Aorta (tissue), 5 donors: ENCODE measurements at regions not wholly inside any gene's neighbourhood (a gene's known extent, or its start where the extent isn't known, plus 50 kb on each side); places are given as distances from the start of the nearest gene placed in this dataset.
A peak's percentile ranks its signal among the peaks of the same experiment; 100 is the strongest.

Experiments
- ATAC-seq: fragments of 200-7000 bp; cut with Tn5 transposase; one replicate; pipeline ENCODE4 v1.9.1; 2022; ENCODE audit warnings: moderate library complexity; ENCODE audit not compliant: low FRiP score
- DNase-seq, 2 donors: peaks; one replicate each; pipeline ENCODE4 v3.0.0-alpha.2; 2020
- H3K27ac ChIP-seq, 2 donors: one replicate each; pipeline ENCODE4 v1.5.1; 2013; ENCODE audit warnings: low read length in 2 of 2, mild to moderate bottlenecking in 2 of 2, moderate library complexity in 2 of 2, control low read depth in 1 of 2, inconsistent platforms in 1 of 2, low read depth in 1 of 2
- H3K27me3 ChIP-seq, 2 donors: one replicate each; pipeline ENCODE4 v1.6.1; 2013; ENCODE audit warnings: control low read depth in 1 of 2, low read length in 1 of 2, mild to moderate bottlenecking in 1 of 2, moderate library complexity in 1 of 2; ENCODE audit not compliant: insufficient read depth in 2 of 2, control insufficient read depth in 1 of 2
- H3K36me3 ChIP-seq, 2 donors: one replicate each; pipeline ENCODE4 v1.6.1; 2013; ENCODE audit warnings: control low read depth in 1 of 2, low read length in 1 of 2, mild to moderate bottlenecking in 1 of 2; ENCODE audit not compliant: insufficient read depth in 2 of 2, control insufficient read depth in 1 of 2
- H3K4me1 ChIP-seq, 2 donors: one replicate each; pipeline ENCODE4 v1.6.1; 2013; ENCODE audit warnings: low read length in 2 of 2, control low read depth in 1 of 2, mild to moderate bottlenecking in 1 of 2, moderate library complexity in 1 of 2; ENCODE audit not compliant: insufficient read depth in 2 of 2, control insufficient read depth in 1 of 2
- H3K4me3 ChIP-seq, 2 donors: one replicate each; pipeline ENCODE4 v1.5.1; 2013; ENCODE audit warnings: low read length in 2 of 2, control low read depth in 1 of 2, mild to moderate bottlenecking in 1 of 2
- H3K9me3 ChIP-seq: one replicate; pipeline ENCODE4 v1.6.1; 2013; ENCODE audit warnings: mild to moderate bottlenecking, low read length; ENCODE audit not compliant: control insufficient read depth
- WGBS, 2 donors: extraction: QIAGEN DNeasy Blood & Tissue Kit; methylation state at CpG; one replicate each; pipeline ENCODE4 v1.1.7; 2013; 5-methylcytosine and 5-hydroxymethylcytosine counted together
- intact Hi-C, 2 donors: fragments of 100-400 bp; cut with DNase I; formaldehyde crosslinking; loops; one replicate each; pipeline versions ENCODE4 v1.14.2 to v1.15.0; 2022
- donor health status: healthy with polysubstance abuse.
- donor health status: Bipolar disorder and iron deficiency.
- donor health status: DM: no; HTN: no; CAD: no.
- donor health status: DM: no; HTN: no; CAD: no.
- donor health status: DM: yes; HTN: yes; CAD: no.

DNA sequence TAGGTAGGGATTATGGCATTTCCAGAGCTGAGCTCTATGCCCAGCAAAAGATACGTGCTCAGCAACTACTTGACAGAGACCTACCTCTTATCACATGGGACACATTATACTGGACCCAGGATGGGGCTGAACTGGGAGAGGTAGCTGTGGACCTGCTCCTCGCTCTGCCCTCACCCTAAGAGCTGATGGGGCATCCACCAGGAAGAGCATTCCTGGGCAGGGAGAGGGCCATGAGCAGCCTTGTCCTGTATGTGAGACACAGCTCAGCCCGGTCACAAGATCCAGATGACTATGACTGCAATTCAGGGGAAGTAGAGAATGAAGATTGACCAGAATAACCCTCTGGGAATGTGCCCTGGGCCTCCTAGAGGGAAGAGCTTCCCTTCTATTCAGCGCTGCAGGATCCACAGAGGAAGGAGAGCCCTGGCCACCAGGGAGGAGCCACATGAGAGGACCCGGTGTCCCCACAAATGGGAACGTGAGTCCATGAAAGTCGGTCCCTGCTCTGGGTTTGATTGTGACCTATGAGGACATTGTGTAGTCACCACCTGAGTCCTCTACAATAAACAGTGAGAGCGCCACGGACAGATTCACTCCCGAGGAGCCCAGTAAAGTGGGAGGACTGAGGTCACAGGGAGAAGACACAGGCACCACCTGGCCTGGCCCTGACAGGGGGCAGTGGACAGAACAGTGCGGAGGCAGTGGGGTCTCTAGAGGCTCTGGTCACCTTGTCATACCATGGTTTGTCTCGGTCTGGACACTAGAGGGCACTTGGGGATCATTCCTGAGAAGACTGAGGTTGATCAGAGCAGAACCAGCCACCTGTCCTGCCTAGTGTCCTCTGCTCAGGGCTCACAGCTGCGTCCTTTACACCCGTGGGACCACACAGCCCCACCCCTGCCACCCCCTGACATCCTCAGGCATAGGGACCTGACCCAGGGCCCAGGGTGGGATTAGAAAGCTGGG, 99.5 kb downstream of the ZNF280B start:
- Histone ChIP-seq H3K4me3 (no peak overlapping the region), H3K9me3 (no peaks in the 10 kb centered on the region), H3K36me3 (no peaks in the 10 kb centered on the region), H3K4me1 (no peaks in the 10 kb centered on the region), H3K27me3 (no peaks in the 10 kb centered on the region), H3K27ac (no peak overlapping the region)
- intact Hi-C loops, result no loop called here
- DNase-seq (no peak), ATAC-seq (no peak)
- WGBS, 2 donors, result 39 to 41% methylated on average over 14 of the region's 14 CpGs

- 28 to 30% methylated on average over 5 of the region's 5 CpGs for WGBS, 2 donors
- Histone ChIP-seq H3K4me3 (no peak overlapping the region), H3K9me3 (no peaks in the 10 kb centered on the region), H3K36me3 (no peaks in the 10 kb centered on the region), H3K27ac (no peak overlapping the region), H3K4me1 (no peaks in the 10 kb centered on the region), H3K27me3 (no peaks in the 10 kb centered on the region)
- intact Hi-C loops, result no loop called here
- ATAC-seq (no peak), DNase-seq (peak in 1 of 2 donors; percentile 72)
Observed at GRCh38 chr22:22410121-22410520, 98.4 kb downstream of the ZNF280B start.

- no peaks in the 10 kb centered on the region for H3K27me3 ChIP-seq
- no peaks in the 10 kb centered on the region for H3K36me3 ChIP-seq
- no peaks in the 10 kb centered on the region for H3K4me1 ChIP-seq
- no peak overlapping the region for H3K4me3 ChIP-seq
- intact Hi-C loops, result no loop called here
- DNase-seq (no peak), ATAC-seq (no peak)
- no peaks in the 10 kb centered on the region for H3K9me3 ChIP-seq
- no peak overlapping the region for H3K27ac ChIP-seq
- WGBS, 2 donors, result 60 to 63% methylated on average over 3 of the region's 3 CpGs
Observed at GRCh38 chr22:22410677-22411076, 97.9 kb downstream of the ZNF280B start.

DNA sequence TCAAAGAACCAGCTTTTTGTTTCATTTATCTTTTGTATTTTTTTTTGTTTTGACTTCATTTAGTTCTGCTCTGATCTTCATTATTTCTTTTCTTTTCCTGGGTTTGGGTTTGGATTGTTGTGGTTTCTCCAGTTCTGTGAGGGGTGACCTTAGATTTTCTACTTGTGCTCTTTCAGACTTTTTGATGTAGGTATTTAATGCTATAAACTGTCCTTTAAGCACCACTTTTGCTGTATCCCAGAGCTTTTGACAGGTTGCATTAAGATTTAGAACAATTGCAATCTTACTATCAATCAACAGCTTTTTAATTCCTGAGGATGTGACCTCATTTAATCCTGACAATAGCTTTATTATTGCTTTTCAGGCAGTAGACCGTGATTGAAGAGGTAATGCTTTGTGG, 94.3 kb downstream of the ZNF280B start:
- no peak for ATAC-seq
- DNase-seq, result no peak
- no peak overlapping the region for H3K27ac ChIP-seq
- no peaks in the 10 kb centered on the region for H3K9me3 ChIP-seq
- intact Hi-C loops, result no loop called here
- H3K36me3 ChIP-seq, result no peaks in the 10 kb centered on the region
- WGBS, 2 donors, result 31 to 45% methylated on average over 1 of the region's 1 CpG
- no peak overlapping the region for H3K4me3 ChIP-seq
- H3K4me1 ChIP-seq, result no peaks in the 10 kb centered on the region
- H3K27me3 ChIP-seq, result no peaks in the 10 kb centered on the region

DNA sequence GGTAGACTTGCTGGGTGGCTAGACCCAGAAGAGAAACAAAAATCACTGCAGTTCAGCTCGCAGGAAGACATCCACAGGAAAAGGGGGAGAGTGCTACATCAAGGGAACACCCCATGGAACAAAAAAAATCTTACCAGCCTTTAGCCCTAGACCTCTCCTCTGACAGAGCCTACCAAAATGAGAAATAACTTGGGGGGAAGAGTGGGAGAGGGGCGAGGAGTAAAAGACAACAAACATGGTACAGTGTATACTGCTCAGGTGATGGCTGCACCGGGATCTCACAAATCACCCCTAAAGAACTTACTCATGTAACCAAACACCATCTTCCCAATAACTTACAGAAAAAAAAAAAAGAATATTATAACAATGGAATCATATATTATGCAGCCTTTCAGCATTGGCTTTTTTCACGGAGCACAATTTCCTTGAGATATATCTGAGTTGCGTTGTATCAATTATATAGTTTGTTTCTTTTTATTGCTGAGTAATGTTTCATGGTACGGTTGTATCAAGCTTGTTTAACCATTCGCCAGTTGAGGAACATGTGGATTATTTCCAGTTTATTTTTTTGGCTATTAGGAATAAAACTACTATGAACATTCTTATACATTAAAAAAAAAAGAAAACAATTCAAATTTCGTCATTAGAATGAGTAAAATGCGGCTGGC, 90.9 kb downstream of the ZNF280B start:
- WGBS, 2 donors, result 69 to 77% methylated on average over 9 of the region's 9 CpGs
- intact Hi-C loops, result no loop called here
- H3K27me3 ChIP-seq, result no peaks in the 10 kb centered on the region

GRCh38 chr22:22418163-22418549, 90.4 kb downstream of the ZNF280B start:
- no peak for DNase-seq

More for the DNA sequence above, 90.9 kb downstream of the ZNF280B start:
- Histone ChIP-seq H3K4me1 (no peaks in the 10 kb centered on the region), H3K27ac (no peak overlapping the region), H3K9me3 (no peaks in the 10 kb centered on the region), H3K36me3 (no peaks in the 10 kb centered on the region), H3K4me3 (no peak overlapping the region)
- no peak for DNase-seq
- ATAC-seq, result no peak

DNA sequence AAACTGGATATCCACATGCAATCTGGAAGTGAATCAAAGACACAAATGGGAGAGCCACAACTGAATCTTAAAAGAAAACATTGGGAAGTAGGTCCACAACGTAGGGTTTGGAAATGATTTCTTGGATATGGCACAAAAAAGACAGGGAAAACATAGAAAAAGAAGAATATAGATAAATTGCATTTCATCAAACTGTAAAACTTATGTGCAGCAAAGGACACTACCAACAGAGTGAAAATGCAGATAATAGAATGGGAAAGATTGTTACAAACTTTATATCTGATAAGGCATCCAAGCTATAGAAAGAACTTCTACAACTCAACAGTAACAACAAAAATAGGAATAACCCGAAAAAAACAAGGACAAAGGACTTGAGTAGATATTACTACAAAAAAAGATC, 89.6 kb downstream of the ZNF280B start:
- H3K4me1 ChIP-seq, result no peaks in the 10 kb centered on the region
- WGBS, 2 donors, result 37 to 54% methylated on average over 2 of the region's 2 CpGs
- H3K27me3 ChIP-seq, result no peaks in the 10 kb centered on the region
- no peaks in the 10 kb centered on the region for H3K36me3 ChIP-seq
- H3K4me3 ChIP-seq, result no peak overlapping the region
- DNase-seq (no peak), ATAC-seq (no peak)
- H3K9me3 ChIP-seq, result no peaks in the 10 kb centered on the region
- no peak overlapping the region for H3K27ac ChIP-seq
- intact Hi-C loops, result no loop called here

More at GRCh38 chr22:22418163-22418549, 90.4 kb downstream of the ZNF280B start:
- Histone ChIP-seq H3K27me3 (no peaks in the 10 kb centered on the region), H3K27ac (no peak overlapping the region), H3K36me3 (no peaks in the 10 kb centered on the region), H3K4me1 (no peaks in the 10 kb centered on the region), H3K4me3 (no peak overlapping the region), H3K9me3 (no peaks in the 10 kb centered on the region)
- no peak for ATAC-seq
- intact Hi-C loops, result no loop called here
- WGBS, 2 donors, result 80 to 86% methylated on average over 2 of the region's 2 CpGs

DNA sequence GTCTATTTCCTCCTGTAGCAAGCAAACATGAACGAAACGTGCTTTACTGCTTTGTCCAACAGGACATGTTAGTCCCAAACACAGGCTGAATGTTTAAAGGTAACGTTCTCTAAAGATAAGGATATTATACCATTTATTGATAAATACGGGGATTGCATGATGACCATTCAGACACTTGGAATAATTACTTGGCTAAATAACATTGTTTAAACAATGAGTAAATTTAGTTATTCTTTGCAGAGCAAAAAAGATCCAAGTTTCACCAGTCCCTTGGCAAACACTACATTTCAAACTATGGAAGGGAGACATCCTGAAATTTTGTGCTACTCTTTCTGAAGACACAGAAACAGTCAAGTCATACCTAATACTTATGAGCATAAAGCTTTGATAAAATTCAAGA, 88.0 kb downstream of the ZNF280B start:
- intact Hi-C loops, result no loop called here
- WGBS, 2 donors, result 60 to 69% methylated on average over 4 of the region's 4 CpGs
- Histone ChIP-seq H3K4me3 (no peak overlapping the region), H3K27ac (no peak overlapping the region), H3K27me3 (no peaks in the 10 kb centered on the region), H3K4me1 (no peaks in the 10 kb centered on the region), H3K36me3 (no peaks in the 10 kb centered on the region), H3K9me3 (no peaks in the 10 kb centered on the region)
- ATAC-seq (no peak), DNase-seq (no peak)

DNA sequence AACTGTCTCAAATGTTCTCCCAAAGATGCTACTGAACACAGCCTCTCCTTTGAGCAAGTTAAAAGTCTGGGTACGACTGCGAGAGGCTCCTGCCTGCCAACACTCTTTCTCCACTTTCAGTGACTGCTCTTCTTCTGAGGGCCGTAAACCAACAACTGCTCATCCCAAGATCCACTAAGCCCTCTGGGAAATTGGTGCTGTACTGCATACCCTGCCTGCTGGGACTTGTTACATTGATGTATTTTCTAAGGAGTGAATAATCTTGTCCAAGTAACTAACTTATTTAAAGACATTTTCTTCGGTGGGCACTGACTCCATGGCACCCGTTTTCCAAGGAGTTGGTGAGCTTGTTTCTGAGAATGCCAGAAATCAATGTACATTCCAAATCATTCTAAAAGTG, 87.2 kb downstream of the ZNF280B start:
- DNase-seq (no peak), ATAC-seq (no peak)
- Histone ChIP-seq H3K27me3 (no peaks in the 10 kb centered on the region), H3K27ac (no peak overlapping the region), H3K4me3 (no peak overlapping the region), H3K9me3 (no peaks in the 10 kb centered on the region), H3K36me3 (no peaks in the 10 kb centered on the region), H3K4me1 (no peaks in the 10 kb centered on the region)
- intact Hi-C loops, result no loop called here
- WGBS, 2 donors, result 70% methylated on average over 5 of the region's 5 CpGs
